Keratinocyte (primary cell): ENCODE measurements at regions not wholly inside any gene's neighbourhood (a gene's known extent, or its start where the extent isn't known, plus 50 kb on each side); places are given as distances from the start of the nearest gene placed in this dataset.

Experiments
- DNase-seq: peaks from one replicate; pipeline ENCODE4 v3.0.0-alpha.2; 2011; ENCODE audit warnings: low read depth, missing footprints, low spot score
- FAIRE-seq: peaks from 2 replicates; lab custom pipeline; 2011; peaks lifted over from hg19 to GRCh38; lab: Jason Lieb, UNC
- H2AFZ ChIP-seq: 2 replicates; pipeline ENCODE4 v1.6.0; 2012; ENCODE audit warnings: low read length, control low read depth, inconsistent platforms; ENCODE audit not compliant: control insufficient read depth
- H3K27ac ChIP-seq: 2 replicates; pipeline ENCODE4 v1.5.1; 2011; ENCODE audit warnings: low read length; ENCODE audit not compliant: control insufficient read depth, insufficient read depth
- H3K27me3 ChIP-seq: 3 replicates; pipeline ENCODE4 v1.6.0; 2011; ENCODE audit warnings: low read length; ENCODE audit not compliant: control insufficient read depth, insufficient read depth; ENCODE audit errors: extremely low read depth
- H3K36me3 ChIP-seq, 2 experiments: 2 replicates in 1 of 2; 3 replicates in 1 of 2; pipeline ENCODE4 v1.5.1; 2011; ENCODE audit warnings: low read length in 2 of 2, mild to moderate bottlenecking in 1 of 2; ENCODE audit not compliant: control insufficient read depth in 2 of 2, insufficient read depth in 2 of 2; ENCODE audit errors: extremely low read depth in 1 of 2
- H3K4me1 ChIP-seq: 3 replicates; pipeline ENCODE4 v1.5.1; 2011; ENCODE audit warnings: low read length; ENCODE audit not compliant: control insufficient read depth, insufficient read depth; ENCODE audit errors: extremely low read depth
- H3K4me2 ChIP-seq: 3 replicates; pipeline ENCODE4 v1.6.0; 2011; ENCODE audit warnings: low read depth, low read length; ENCODE audit not compliant: control insufficient read depth, insufficient read depth; ENCODE audit errors: extremely low read depth
- H3K4me3 ChIP-seq, 3 experiments: fragments of 200-600 bp in 1 of 3; sonication (generic) in 1 of 3; 2 replicates in 2 of 3; 3 replicates in 1 of 3; pipeline ENCODE4 v1.5.1; 2011 to 2016; ENCODE audit warnings: low read length in 3 of 3, mild to moderate bottlenecking in 3 of 3, control low read depth in 2 of 3, inconsistent platforms in 1 of 3, low read depth in 1 of 3, mixed read lengths in 1 of 3, mixed run types in 1 of 3, moderate library complexity in 1 of 3; ENCODE audit not compliant: control insufficient read depth in 2 of 3, insufficient read depth in 2 of 3; ENCODE audit errors: extremely low read depth in 1 of 3
- H3K79me2 ChIP-seq: 2 replicates; pipeline ENCODE4 v1.6.0; 2012; ENCODE audit warnings: low read length; ENCODE audit not compliant: control insufficient read depth, insufficient read depth
- H3K9ac ChIP-seq: 3 replicates; pipeline ENCODE4 v1.6.0; 2011; ENCODE audit warnings: low read length; ENCODE audit not compliant: control insufficient read depth, insufficient read depth; ENCODE audit errors: extremely low read depth
- H3K9me1 ChIP-seq: 3 replicates; pipeline ENCODE4 v1.6.0; 2011; ENCODE audit warnings: low read length; ENCODE audit not compliant: control insufficient read depth, insufficient read depth; ENCODE audit errors: extremely low read depth
- H3K9me3 ChIP-seq: 2 replicates; pipeline ENCODE4 v1.5.1; 2012; ENCODE audit warnings: low read depth, low read length; ENCODE audit not compliant: control insufficient read depth
- H4K20me1 ChIP-seq: 3 replicates; pipeline ENCODE4 v1.6.0; 2011; ENCODE audit warnings: low read length; ENCODE audit not compliant: control insufficient read depth, insufficient read depth; ENCODE audit errors: extremely low read depth
- EZH2 ChIP-seq: IDR thresholded peaks from one replicate; pipeline ENCODE4 v1.6.1; 2012; ENCODE audit warnings: inconsistent platforms, mild to moderate bottlenecking, low read length, moderate library complexity
- dilution Hi-C: fragments of 300-500 bp; cut with MboI; formaldehyde crosslinking; loops from one replicate; pipeline ENCODE4 v1.7.0; 2020; ENCODE audit warnings: low sequenced_read_pairs; ENCODE audit not compliant: extremely low pct_ligation_motif_present
- TF ChIP-seq, protein P1 (sequence below), 3 experiments: IDR thresholded peaks in 1 of 3; conservative IDR thresholded peaks in 1 of 3; optimal IDR thresholded peaks in 1 of 3; 2 replicates in 2 of 3; 3 replicates in 1 of 3; pipeline versions ENCODE3 to v1.5.1; 2011; ENCODE audit warnings: low read length in 3 of 3, mild to moderate bottlenecking in 3 of 3, moderate library complexity in 2 of 3, control low read depth in 1 of 3, inconsistent platforms in 1 of 3; ENCODE audit not compliant: insufficient read depth in 2 of 3; ENCODE audit errors: extremely low read depth in 1 of 3

- no peak for TF ChIP-seq EZH2
- TF ChIP-seq, protein P1, sequence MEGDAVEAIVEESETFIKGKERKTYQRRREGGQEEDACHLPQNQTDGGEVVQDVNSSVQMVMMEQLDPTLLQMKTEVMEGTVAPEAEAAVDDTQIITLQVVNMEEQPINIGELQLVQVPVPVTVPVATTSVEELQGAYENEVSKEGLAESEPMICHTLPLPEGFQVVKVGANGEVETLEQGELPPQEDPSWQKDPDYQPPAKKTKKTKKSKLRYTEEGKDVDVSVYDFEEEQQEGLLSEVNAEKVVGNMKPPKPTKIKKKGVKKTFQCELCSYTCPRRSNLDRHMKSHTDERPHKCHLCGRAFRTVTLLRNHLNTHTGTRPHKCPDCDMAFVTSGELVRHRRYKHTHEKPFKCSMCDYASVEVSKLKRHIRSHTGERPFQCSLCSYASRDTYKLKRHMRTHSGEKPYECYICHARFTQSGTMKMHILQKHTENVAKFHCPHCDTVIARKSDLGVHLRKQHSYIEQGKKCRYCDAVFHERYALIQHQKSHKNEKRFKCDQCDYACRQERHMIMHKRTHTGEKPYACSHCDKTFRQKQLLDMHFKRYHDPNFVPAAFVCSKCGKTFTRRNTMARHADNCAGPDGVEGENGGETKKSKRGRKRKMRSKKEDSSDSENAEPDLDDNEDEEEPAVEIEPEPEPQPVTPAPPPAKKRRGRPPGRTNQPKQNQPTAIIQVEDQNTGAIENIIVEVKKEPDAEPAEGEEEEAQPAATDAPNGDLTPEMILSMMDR (optimal IDR thresholded peaks at IDR 0.05 in 1 of 3, IDR thresholded peaks at IDR 0.05 in 1 of 3, conservative IDR thresholded peaks at IDR 0.05 in 1 of 3; ENCODE audit: extremely low read depth in 1 of 3, insufficient read depth in 2 of 3, low read length in 3 of 3) = no peak
- Histone ChIP-seq H3K9me1 (no peaks in the 10 kb centered on the region), H3K4me1 (no peaks in the 10 kb centered on the region), H3K79me2 (no peaks in the 10 kb centered on the region), H3K4me3 (no peak overlapping the region), H3K27ac (no peak overlapping the region), H4K20me1 (no peaks in the 10 kb centered on the region), H3K36me3 (no peaks in the 10 kb centered on the region), H3K4me2 (no peak overlapping the region), H3K9ac (no peak overlapping the region), H2AFZ (no peak overlapping the region), H3K9me3 (no peaks in the 10 kb centered on the region), H3K27me3 (no peaks in the 10 kb centered on the region)
- no peak for DNase-seq
- dilution Hi-C loops = no loop called here
- no peak for FAIRE-seq
These were observed 140.3 kb upstream of the GPC6 start for GRCh38 chr13:93086329-93086728.

DNA sequence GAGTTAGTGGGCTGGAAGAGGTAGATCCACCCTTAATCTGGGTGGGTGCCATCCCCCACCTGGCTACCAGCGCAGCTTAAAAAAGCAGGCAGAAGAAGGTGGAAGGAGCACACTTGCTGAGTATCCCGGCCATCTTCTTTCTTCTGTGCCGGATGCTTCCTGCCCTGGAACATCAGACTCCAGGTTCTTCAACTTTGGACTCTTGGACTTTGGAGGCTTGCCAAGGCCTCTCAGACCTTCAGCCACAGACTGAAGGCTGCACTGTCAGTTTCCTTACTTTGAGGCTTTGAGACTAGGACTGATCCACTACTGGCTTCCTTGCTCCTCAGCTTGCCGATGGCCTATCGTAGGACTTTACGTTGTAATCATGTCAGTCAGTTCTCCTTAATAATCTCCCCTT lies 127.6 kb upstream of the GPC6 start:
- Histone ChIP-seq H3K27me3 (no peaks in the 10 kb centered on the region), H2AFZ (no peak overlapping the region), H3K4me3 (no peak overlapping the region), H3K27ac (no peak overlapping the region), H3K79me2 (no peaks in the 10 kb centered on the region), H3K9me3 (no peaks in the 10 kb centered on the region), H3K4me2 (no peak overlapping the region), H3K9me1 (no peaks in the 10 kb centered on the region), H3K36me3 (no peaks in the 10 kb centered on the region), H3K4me1 (no peaks in the 10 kb centered on the region), H4K20me1 (no peaks in the 10 kb centered on the region), H3K9ac (no peak overlapping the region)
- dilution Hi-C loops = no loop called here
- TF ChIP-seq EZH2 = no peak
- TF ChIP-seq, protein P1 (optimal IDR thresholded peaks at IDR 0.05 in 1 of 3, IDR thresholded peaks at IDR 0.05 in 1 of 3, conservative IDR thresholded peaks at IDR 0.05 in 1 of 3; ENCODE audit: extremely low read depth in 1 of 3, insufficient read depth in 2 of 3, low read length in 3 of 3) = no peak
- FAIRE-seq (no peak), DNase-seq (no peak)
